Immature natural killer cell (primary cell): ENCODE measurements at regions not wholly inside any gene's neighbourhood (a gene's known extent, or its start where the extent isn't known, plus 50 kb on each side); places are given as distances from the start of the nearest gene placed in this dataset.
"Not testable (repeated sequence)": the region's sequence is repeated elsewhere in the genome, so short reads cannot be mapped to it uniquely, and the experiment has no call there.

ENCODE experiments used
- DNase-seq, 3 donors: peaks; one replicate each; pipeline ENCODE4 v3.0.0; 2022; ENCODE audit warnings: mixed read lengths in 1 of 3
- H3K27ac Mint-ChIP-seq, 6 donors: one replicate each; pipeline ENCODE4 v1.8.0; 2020; ENCODE audit warnings: mixed read lengths in 6 of 6, mild to moderate bottlenecking in 5 of 6, inconsistent platforms in 4 of 6, moderate library complexity in 3 of 6
- H3K27me3 Mint-ChIP-seq, 3 donors: one replicate each; pipeline ENCODE4 v1.8.0; 2020 to 2021; ENCODE audit warnings: low read depth in 3 of 3, mild to moderate bottlenecking in 3 of 3, mixed read lengths in 3 of 3, moderate library complexity in 3 of 3, inconsistent platforms in 1 of 3
- H3K36me3 Mint-ChIP-seq, 3 donors: one replicate each; pipeline ENCODE4 v1.8.0; 2020; ENCODE audit warnings: mixed read lengths in 3 of 3, inconsistent platforms in 2 of 3, mild to moderate bottlenecking in 2 of 3
- H3K4me1 Mint-ChIP-seq, 2 donors: one replicate each; pipeline ENCODE4 v1.8.0; 2020; ENCODE audit warnings: inconsistent platforms in 2 of 2, mild to moderate bottlenecking in 2 of 2, mixed read lengths in 2 of 2, moderate library complexity in 1 of 2
- H3K4me3 Mint-ChIP-seq, 5 donors: one replicate each; pipeline ENCODE4 v1.8.0; 2020; ENCODE audit warnings: mild to moderate bottlenecking in 5 of 5, mixed read lengths in 5 of 5, inconsistent platforms in 3 of 5, moderate library complexity in 3 of 5
- H3K9me3 Mint-ChIP-seq, 6 donors: one replicate each; pipeline ENCODE4 v1.8.0; 2020; ENCODE audit warnings: mild to moderate bottlenecking in 6 of 6, mixed read lengths in 6 of 6, inconsistent platforms in 4 of 6, moderate library complexity in 3 of 6

DNA sequence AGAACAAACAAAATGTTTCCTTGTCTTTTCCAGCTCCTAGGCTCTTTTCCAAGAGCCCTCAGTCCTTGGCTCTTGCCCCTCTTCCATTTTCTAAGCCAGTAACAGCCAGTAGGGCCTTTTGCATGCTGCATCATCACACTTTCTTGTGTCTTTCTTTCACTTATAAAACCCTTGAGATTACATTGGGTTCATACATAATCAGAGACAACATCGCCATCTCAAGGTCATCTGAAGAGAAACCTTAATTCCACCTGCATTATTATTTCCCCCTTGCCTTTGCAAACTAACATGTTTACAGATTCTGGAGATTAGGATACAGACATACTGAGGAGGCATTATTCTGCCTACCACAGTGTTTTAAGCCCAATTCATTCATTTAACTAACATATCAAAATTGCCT is 697.3 kb downstream of the TRIB2 start:
- H3K9me3 Mint-ChIP-seq = peaks cover 1 to 39% (median 11%) of the 10 kb centered on the region in 6 donors
- DNase-seq = no peak
- H3K36me3 Mint-ChIP-seq = no peaks in the 10 kb centered on the region
- no peak overlapping the region for H3K27ac Mint-ChIP-seq
- H3K4me1 Mint-ChIP-seq = no peaks in the 10 kb centered on the region
- H3K4me3 Mint-ChIP-seq = no peak overlapping the region
- H3K27me3 Mint-ChIP-seq = peaks cover 0 to 4% (median 0%) of the 10 kb centered on the region in 3 donors

DNA sequence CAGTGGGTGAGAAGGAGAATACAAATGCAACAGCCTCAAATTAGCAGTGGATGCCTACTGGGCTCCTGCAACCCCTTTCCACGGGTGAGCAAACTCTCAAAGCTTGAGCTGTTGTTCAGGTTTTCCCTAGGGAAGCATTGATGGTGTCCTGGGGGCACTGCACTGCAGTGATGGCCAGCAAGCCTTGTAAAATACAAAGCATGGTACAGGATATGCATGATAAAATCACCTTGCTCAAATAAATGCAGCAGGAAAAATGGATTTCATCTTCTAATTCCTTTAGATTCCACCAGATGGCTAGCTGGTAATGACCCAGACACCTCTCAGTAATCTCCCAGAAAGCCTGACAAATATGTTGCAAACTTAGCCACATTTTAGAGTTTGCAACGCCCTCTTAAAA is 698.2 kb downstream of the TRIB2 start:
- H3K27me3 Mint-ChIP-seq = peaks cover 0 to 4% (median 0%) of the 10 kb centered on the region in 3 donors

GRCh38 chr2:13433954-13434353 is 717.2 kb downstream of the TRIB2 start:
- Mint-ChIP-seq H3K36me3 (no peaks in the 10 kb centered on the region), H3K27me3 (peaks cover 0 to 2% (median 2%) of the 10 kb centered on the region in 3 donors), H3K27ac (no peak overlapping the region), H3K4me1 (no peaks in the 10 kb centered on the region), H3K4me3 (no peak overlapping the region), H3K9me3 (peaks cover 2 to 46% (median 19%) of the 10 kb centered on the region in 6 donors)
- DNase-seq = no peak

More for the DNA sequence above, 698.2 kb downstream of the TRIB2 start:
- no peak for DNase-seq
- no peak overlapping the region for H3K4me3 Mint-ChIP-seq
- no peaks in the 10 kb centered on the region for H3K36me3 Mint-ChIP-seq
- peaks cover 1 to 32% (median 11%) of the 10 kb centered on the region in 6 donors for H3K9me3 Mint-ChIP-seq
- no peaks in the 10 kb centered on the region for H3K4me1 Mint-ChIP-seq
- H3K27ac Mint-ChIP-seq = no peak overlapping the region

DNA sequence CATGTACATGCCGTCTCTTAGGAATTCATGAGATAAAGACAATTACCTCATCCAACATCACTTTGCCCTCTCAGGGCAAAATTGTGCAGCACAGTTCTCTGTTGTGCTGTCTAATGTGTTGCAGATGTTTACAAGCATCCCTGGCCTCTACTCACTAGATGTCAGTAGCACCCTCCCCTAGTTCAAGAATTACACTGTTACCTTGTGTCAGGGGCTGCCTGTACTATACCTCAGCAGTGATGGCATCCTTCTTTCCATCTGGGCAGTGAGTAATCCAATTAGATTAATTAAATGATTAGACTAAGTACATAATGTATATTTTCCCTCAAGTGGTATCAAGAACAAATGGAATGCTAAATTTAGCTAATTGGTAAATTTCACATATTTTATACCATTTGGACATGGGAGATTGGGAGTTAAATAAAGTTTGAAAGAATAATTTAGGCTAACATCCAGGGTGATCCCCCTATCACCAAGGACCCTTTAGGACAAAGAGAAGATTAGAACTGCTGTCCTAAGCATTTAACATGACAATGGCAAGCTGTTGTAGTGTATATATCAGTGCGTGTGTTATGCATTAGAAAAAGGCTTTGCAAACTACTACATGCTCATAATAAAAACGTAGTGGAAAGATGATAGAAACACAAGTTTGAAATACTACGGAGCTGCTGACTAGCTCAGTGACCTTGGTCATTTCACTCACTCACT is 727.0 kb downstream of the TRIB2 start:
- not testable (repeated sequence) for H3K4me1 Mint-ChIP-seq, DNase-seq, H3K27ac Mint-ChIP-seq, H3K27me3 Mint-ChIP-seq, H3K4me3 Mint-ChIP-seq, H3K36me3 Mint-ChIP-seq
- H3K9me3 Mint-ChIP-seq = peaks cover 3 to 19% (median 9%) of the 10 kb centered on the region in 6 donors

DNA sequence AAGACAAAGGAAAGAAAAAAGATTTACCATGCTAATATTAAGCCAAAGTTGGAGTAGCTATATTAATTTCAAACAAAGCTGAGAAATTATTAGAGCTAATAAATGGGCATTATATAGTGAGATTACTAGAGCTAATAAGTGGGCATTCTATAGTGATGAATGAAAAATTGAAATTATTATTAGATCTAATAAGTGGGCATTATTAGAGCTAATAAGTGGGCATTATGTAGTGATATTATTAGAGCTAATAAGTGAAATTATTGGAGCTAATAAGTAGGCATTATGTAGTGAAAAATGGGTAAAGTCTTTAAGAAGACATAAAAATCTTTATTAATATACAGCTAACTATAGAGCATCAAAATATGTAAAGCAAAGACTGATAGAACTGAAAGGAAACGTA is 745.7 kb downstream of the TRIB2 start:
- Mint-ChIP-seq H3K27ac (no peak overlapping the region), H3K36me3 (no peaks in the 10 kb centered on the region), H3K4me3 (no peak overlapping the region), H3K4me1 (no peaks in the 10 kb centered on the region), H3K9me3 (peaks cover 3 to 22% (median 5%) of the 10 kb centered on the region in 6 donors), H3K27me3 (peaks cover 0 to 2% (median 0%) of the 10 kb centered on the region in 3 donors)
- no peak for DNase-seq

GRCh38 chr2:13466076-13466475 is 749.3 kb downstream of the TRIB2 start:
- Mint-ChIP-seq H3K9me3 (peaks cover 0 to 6% (median 2%) of the 10 kb centered on the region in 6 donors), H3K4me3 (no peak overlapping the region), H3K27ac (no peak overlapping the region)

GRCh38 chr2:13474538-13474937 is 757.8 kb downstream of the TRIB2 start:
- H3K36me3 Mint-ChIP-seq = no peaks in the 10 kb centered on the region
- H3K4me3 Mint-ChIP-seq = no peak overlapping the region
- H3K27me3 Mint-ChIP-seq = peaks cover 0 to 2% (median 0%) of the 10 kb centered on the region in 3 donors
- no peak for DNase-seq
- no peaks in the 10 kb centered on the region for H3K4me1 Mint-ChIP-seq
- peaks cover 0 to 7% (median 4%) of the 10 kb centered on the region in 6 donors for H3K9me3 Mint-ChIP-seq
- no peak overlapping the region for H3K27ac Mint-ChIP-seq

More at GRCh38 chr2:13466076-13466475, 749.3 kb downstream of the TRIB2 start:
- Mint-ChIP-seq H3K36me3 (no peaks in the 10 kb centered on the region), H3K4me1 (no peaks in the 10 kb centered on the region), H3K27me3 (no peaks in the 10 kb centered on the region)
- DNase-seq = no peak

DNA sequence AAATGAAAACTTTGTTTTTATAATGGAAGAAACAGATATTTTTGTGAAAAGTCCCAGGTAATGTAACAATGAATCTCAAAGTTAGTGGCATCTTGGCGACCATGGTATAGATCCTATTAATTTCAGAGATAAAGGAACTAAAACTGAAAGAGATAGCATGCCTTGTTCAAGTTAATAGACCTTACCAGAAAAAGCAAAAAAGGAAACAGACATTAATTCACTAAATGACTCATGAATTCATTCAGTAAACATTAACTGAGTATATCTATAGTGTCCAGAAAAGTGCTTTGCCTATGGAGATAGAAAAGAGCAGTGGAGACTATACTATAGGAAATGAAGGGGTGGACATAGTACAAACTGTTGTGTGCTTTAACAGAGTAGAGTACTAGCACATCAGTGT is 763.3 kb downstream of the TRIB2 start:
- Mint-ChIP-seq H3K36me3 (no peaks in the 10 kb centered on the region), H3K4me1 (no peaks in the 10 kb centered on the region), H3K9me3 (peaks cover 3 to 16% (median 6%) of the 10 kb centered on the region in 6 donors), H3K27ac (no peak overlapping the region), H3K4me3 (no peak overlapping the region), H3K27me3 (peaks cover 0 to 2% (median 0%) of the 10 kb centered on the region in 3 donors)
- DNase-seq = no peak

- no peak for DNase-seq
- no peaks in the 10 kb centered on the region for H3K27me3 Mint-ChIP-seq
- no peaks in the 10 kb centered on the region for H3K36me3 Mint-ChIP-seq
- no peak overlapping the region for H3K27ac Mint-ChIP-seq
- H3K4me3 Mint-ChIP-seq = no peak overlapping the region
- H3K9me3 Mint-ChIP-seq = peaks cover 1 to 16% (median 7%) of the 10 kb centered on the region in 6 donors
- no peaks in the 10 kb centered on the region for H3K4me1 Mint-ChIP-seq
Measured at GRCh38 chr2:13481201-13481600, 764.5 kb downstream of the TRIB2 start.

DNA sequence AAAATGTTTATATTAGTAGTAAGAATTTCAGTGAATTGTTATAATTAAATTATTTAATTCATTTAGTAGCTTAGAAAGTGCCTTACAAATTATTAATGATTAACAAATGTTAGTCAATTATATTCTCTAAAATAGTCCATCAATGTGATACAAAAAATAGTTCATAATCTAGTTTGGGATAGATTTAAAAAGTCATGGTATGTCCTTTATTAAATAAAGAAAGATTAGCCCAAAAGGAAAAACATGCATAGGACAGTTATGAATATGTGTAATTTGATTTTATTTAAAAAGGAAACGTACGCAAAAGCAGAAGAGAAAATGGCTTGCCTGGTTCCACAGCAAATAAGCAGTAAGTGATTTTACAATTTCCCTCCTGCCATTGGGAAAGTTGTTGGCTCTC is 768.5 kb downstream of the TRIB2 start:
- Mint-ChIP-seq H3K27me3 (no peaks in the 10 kb centered on the region), H3K9me3 (peaks cover 0 to 26% (median 5%) of the 10 kb centered on the region in 6 donors), H3K4me1 (no peaks in the 10 kb centered on the region), H3K36me3 (no peaks in the 10 kb centered on the region), H3K27ac (no peak overlapping the region), H3K4me3 (no peak overlapping the region)
- DNase-seq = no peak

DNA sequence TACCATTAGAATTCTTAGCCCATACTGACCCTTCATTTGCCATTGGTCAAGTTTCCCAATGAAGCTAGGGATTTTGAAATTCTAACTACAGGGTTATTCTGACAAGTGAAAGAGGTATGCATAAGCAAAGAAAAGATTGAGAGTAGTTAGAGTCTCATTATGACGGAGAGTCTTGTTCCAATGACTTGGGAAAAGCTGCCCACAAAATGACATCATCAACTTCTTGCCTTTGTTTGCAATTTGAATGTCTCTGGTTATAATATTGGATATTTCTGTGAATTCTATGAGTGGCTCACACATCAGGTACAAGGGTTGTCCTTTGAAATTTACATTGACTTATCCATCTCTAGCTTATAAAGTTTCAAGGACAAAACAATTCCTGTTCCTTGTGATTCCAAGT is 772.2 kb downstream of the TRIB2 start:
- Mint-ChIP-seq H3K27ac (no peak overlapping the region), H3K4me3 (no peak overlapping the region), H3K9me3 (peaks cover 0 to 19% (median 3%) of the 10 kb centered on the region in 6 donors), H3K4me1 (no peaks in the 10 kb centered on the region), H3K36me3 (no peaks in the 10 kb centered on the region), H3K27me3 (no peaks in the 10 kb centered on the region)
- DNase-seq = no peak

GRCh38 chr2:13492262-13492661 is 775.5 kb downstream of the TRIB2 start:
- Mint-ChIP-seq H3K4me3 (no peak overlapping the region), H3K36me3 (no peaks in the 10 kb centered on the region)

DNA sequence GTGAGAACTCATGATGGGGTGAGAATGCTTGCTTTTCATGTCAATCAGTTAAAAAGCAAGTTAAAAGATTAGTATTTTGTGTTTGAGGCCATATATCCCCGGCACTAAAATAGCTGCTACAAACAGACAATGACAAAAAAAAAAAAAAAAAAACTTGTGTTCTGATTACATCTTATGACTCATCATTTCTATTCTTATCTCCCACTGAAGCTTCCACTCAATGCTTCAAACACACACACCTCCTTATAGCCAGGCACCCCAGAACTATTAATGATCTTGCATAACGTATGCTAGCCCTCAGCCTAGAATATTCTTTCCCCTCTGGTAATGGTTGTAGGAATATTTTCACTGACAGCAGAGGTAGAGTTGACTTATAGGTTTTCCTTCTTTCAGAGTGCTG is 778.3 kb downstream of the TRIB2 start:
- H3K27ac Mint-ChIP-seq = no peak overlapping the region
- peaks cover 0 to 2% (median 0%) of the 10 kb centered on the region in 3 donors for H3K27me3 Mint-ChIP-seq
- no peaks in the 10 kb centered on the region for H3K4me1 Mint-ChIP-seq
- DNase-seq = no peak
- H3K9me3 Mint-ChIP-seq = peaks cover 2 to 17% (median 3%) of the 10 kb centered on the region in 6 donors
- H3K36me3 Mint-ChIP-seq = no peaks in the 10 kb centered on the region
- no peak overlapping the region for H3K4me3 Mint-ChIP-seq

More at GRCh38 chr2:13492262-13492661, 775.5 kb downstream of the TRIB2 start:
- Mint-ChIP-seq H3K4me1 (no peaks in the 10 kb centered on the region), H3K27ac (no peak overlapping the region), H3K27me3 (no peaks in the 10 kb centered on the region), H3K9me3 (peaks cover 0 to 24% (median 3%) of the 10 kb centered on the region in 6 donors)
- DNase-seq = no peak

GRCh38 chr2:13504808-13505207 is 788.1 kb downstream of the TRIB2 start:
- H3K36me3 Mint-ChIP-seq = no peaks in the 10 kb centered on the region
- no peak for DNase-seq
- H3K27ac Mint-ChIP-seq = no peak overlapping the region
- no peak overlapping the region for H3K4me3 Mint-ChIP-seq
- peaks cover 7 to 37% (median 16%) of the 10 kb centered on the region in 6 donors for H3K9me3 Mint-ChIP-seq
- H3K27me3 Mint-ChIP-seq = peaks cover 0 to 2% (median 0%) of the 10 kb centered on the region in 3 donors
- no peaks in the 10 kb centered on the region for H3K4me1 Mint-ChIP-seq

DNA sequence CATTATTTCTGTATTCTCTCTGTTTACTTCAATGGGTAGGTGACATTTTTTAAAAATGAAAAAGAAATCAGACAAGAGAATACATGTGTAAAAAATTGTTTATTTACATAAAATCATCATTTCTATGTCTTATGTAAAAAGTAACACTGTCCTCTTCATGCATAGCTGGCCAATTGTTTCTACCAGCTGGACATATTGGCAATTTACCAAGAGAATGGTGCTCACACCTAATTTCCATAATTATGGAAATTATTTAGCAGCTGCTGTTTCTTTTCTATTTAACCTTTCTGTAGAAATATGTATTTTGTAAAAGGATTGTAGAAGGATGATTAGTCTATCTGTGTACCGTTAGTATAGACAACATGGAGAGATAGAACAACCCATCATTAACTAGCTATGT is 791.9 kb downstream of the TRIB2 start:
- no peak overlapping the region for H3K4me3 Mint-ChIP-seq
- H3K27me3 Mint-ChIP-seq = peaks cover 0 to 2% (median 0%) of the 10 kb centered on the region in 3 donors
- no peak for DNase-seq
- H3K36me3 Mint-ChIP-seq = peaks cover 0 to 3% (median 0%) of the 10 kb centered on the region in 3 donors
- no peak overlapping the region for H3K27ac Mint-ChIP-seq
- no peaks in the 10 kb centered on the region for H3K4me1 Mint-ChIP-seq
- H3K9me3 Mint-ChIP-seq = peaks cover 5 to 35% (median 13%) of the 10 kb centered on the region in 6 donors
